ENCODE measurements at regions not wholly inside any gene's neighbourhood (a gene's known extent, or its start where the extent isn't known, plus 50 kb on each side); places are given as distances from the start of the nearest gene placed in this dataset.

DNA sequence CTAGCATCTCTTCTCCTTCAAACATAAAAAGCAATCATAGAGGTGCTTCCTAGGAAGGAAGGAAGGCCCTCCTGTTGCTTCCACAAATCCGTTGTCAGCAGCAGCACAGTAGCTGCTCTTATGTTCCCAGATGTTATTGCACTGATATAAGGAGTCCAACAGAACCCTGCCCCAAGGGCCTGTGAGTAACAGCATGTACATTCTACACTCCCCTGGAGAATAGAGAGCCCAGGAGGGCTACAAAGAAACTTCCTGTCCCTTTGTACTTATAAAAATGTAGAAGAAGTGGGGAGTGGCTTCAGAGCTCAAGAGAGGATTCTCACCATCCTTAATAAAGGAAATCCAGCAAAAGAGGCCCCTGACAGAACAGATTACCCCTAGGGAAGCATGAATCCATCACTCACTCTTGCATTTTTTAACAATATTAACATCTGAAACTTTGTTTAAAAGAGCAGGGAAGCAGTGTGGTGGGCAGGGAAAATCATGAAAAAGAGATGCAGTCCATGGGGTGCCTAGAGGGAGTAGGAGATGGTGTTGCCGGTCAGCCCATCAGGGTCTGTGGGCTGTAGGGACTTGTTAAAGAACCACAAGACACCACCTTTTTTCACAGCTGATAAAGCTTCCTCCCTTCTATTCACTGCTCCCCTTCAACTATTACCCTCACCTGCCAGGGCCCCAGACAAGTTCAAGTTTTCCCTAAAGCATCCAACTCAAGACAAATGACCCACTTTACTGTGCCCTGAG is 104.5 kb upstream of the ADGRF1 start:
- H3K9me3 ChIP-seq = no peaks in the 10 kb centered on the region
- H3K4me1 ChIP-seq = no peaks in the 10 kb centered on the region
- H3K36me3 ChIP-seq = no peaks in the 10 kb centered on the region
- TF ChIP-seq, protein P1, sequence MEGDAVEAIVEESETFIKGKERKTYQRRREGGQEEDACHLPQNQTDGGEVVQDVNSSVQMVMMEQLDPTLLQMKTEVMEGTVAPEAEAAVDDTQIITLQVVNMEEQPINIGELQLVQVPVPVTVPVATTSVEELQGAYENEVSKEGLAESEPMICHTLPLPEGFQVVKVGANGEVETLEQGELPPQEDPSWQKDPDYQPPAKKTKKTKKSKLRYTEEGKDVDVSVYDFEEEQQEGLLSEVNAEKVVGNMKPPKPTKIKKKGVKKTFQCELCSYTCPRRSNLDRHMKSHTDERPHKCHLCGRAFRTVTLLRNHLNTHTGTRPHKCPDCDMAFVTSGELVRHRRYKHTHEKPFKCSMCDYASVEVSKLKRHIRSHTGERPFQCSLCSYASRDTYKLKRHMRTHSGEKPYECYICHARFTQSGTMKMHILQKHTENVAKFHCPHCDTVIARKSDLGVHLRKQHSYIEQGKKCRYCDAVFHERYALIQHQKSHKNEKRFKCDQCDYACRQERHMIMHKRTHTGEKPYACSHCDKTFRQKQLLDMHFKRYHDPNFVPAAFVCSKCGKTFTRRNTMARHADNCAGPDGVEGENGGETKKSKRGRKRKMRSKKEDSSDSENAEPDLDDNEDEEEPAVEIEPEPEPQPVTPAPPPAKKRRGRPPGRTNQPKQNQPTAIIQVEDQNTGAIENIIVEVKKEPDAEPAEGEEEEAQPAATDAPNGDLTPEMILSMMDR (IDR thresholded peaks at IDR 0.05) = no peak
- no peak for TF ChIP-seq POLR2A (IDR thresholded peaks at IDR 0.05)
- no peaks in the 10 kb centered on the region for H3K27me3 ChIP-seq
- no peak for DNase-seq
- intact Hi-C loops (cut with DNase I; ENCODE audit: low total_unique reads) = no loop called here
- no peak overlapping the region for H3K4me3 ChIP-seq
- no peak overlapping the region for H3K27ac ChIP-seq

DNA sequence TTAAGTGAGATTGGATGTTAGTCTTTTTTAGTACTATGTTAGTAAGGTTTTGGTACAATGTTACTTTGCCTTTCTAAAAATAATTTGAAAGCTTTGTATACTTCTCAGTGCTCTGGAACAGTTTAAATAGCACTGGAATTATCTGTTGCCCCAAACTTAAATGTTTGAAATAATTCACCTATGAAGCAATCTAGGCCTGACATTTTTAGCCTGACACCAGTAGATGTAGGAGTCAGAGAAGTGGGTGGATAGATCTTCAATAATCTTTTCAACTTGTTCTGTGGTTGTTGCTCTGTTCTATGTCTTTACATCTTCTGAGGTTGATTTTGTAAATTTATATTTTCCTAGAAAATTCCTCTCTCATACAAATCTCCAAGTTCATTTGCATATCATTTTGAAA is 103.1 kb upstream of the ADGRF1 start:
- Histone ChIP-seq H3K27me3 (no peaks in the 10 kb centered on the region), H3K4me3 (no peak overlapping the region), H3K36me3 (no peaks in the 10 kb centered on the region), H3K9me3 (no peaks in the 10 kb centered on the region), H3K27ac (no peak overlapping the region), H3K4me1 (no peaks in the 10 kb centered on the region)
- TF ChIP-seq POLR2A (IDR thresholded peaks at IDR 0.05) = no peak
- TF ChIP-seq, protein P1 (IDR thresholded peaks at IDR 0.05) = no peak
- DNase-seq = no peak
- intact Hi-C loops (cut with DNase I; ENCODE audit: low total_unique reads) = no loop called here

DNA sequence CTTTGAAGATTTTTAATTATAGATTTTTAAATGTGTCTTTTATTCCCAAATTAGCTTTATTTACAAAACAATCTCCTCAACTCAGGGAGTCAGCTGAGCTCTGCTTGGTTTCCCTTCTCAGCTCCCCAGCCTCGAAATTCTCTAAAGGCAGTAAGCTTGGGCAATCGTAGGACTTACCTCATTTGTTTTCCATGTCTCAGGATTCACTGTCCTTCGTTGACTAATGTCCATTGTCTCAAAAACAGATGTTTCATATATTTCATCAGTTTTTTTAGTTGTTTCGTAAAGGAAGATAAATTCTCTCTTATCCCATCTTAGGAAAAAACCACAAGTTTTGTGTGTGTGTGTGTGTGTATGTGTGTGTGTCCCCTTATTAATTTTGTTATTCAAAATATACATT is 102.2 kb upstream of the ADGRF1 start:
- no peaks in the 10 kb centered on the region for H3K27me3 ChIP-seq
- H3K4me1 ChIP-seq = no peaks in the 10 kb centered on the region
- H3K36me3 ChIP-seq = no peaks in the 10 kb centered on the region
- H3K27ac ChIP-seq = no peak overlapping the region
- intact Hi-C loops (cut with DNase I; ENCODE audit: low total_unique reads) = no loop called here
- TF ChIP-seq POLR2A (IDR thresholded peaks at IDR 0.05) = no peak
- TF ChIP-seq, protein P1 (IDR thresholded peaks at IDR 0.05) = no peak
- DNase-seq = no peak
- H3K4me3 ChIP-seq = no peak overlapping the region
- H3K9me3 ChIP-seq = no peaks in the 10 kb centered on the region

DNA sequence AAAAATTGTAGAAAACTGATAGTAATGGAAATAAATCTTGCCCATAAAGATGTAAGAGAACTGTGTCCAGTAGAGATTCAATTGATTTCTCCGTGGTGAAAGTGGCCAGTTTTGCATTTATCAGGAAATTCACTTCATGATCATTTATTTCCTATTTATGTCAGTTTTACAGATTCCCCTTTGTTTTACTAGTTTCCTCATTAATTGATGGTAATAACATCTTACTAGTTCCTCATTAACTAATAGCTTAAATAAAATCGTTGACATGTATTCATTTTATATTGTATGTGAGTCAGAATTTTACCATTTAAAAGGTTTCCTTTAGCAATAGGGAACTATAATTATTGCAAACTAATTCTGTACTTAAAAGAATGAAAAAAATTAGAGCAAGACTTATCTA is 99.8 kb upstream of the ADGRF1 start:
- Histone ChIP-seq H3K9me3 (no peaks in the 10 kb centered on the region), H3K4me1 (no peaks in the 10 kb centered on the region), H3K4me3 (no peak overlapping the region), H3K27ac (no peak overlapping the region), H3K27me3 (no peaks in the 10 kb centered on the region), H3K36me3 (no peaks in the 10 kb centered on the region)
- no peak for DNase-seq
- TF ChIP-seq, protein P1 (IDR thresholded peaks at IDR 0.05) = no peak
- no peak for TF ChIP-seq POLR2A (IDR thresholded peaks at IDR 0.05)
- intact Hi-C loops (cut with DNase I; ENCODE audit: low total_unique reads) = no loop called here

DNA sequence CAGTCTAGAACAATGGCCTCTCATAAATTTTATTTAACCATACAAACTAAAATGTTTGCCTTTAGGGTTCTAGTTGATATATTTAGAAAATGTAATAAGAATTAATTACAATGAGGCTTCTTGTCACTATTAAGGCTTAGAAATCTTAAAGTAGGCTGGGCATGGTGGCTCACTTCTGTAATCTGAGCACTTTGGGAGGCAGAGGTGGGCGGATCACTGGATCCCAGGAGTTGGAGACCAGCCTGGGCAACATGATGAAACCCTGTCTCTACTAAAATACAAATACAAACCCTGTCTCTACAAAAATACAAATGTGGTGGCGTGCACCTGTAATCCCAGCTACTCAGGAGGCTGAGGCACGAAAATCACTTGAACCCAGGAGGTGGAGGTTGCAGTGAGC is 99.0 kb upstream of the ADGRF1 start:
- Histone ChIP-seq H3K9me3 (no peaks in the 10 kb centered on the region), H3K4me3 (no peak overlapping the region), H3K36me3 (no peaks in the 10 kb centered on the region), H3K27me3 (no peaks in the 10 kb centered on the region), H3K27ac (no peak overlapping the region), H3K4me1 (no peaks in the 10 kb centered on the region)
- TF ChIP-seq, protein P1 (IDR thresholded peaks at IDR 0.05) = no peak
- no peak for TF ChIP-seq POLR2A (IDR thresholded peaks at IDR 0.05)
- no peak for DNase-seq
- intact Hi-C loops (cut with DNase I; ENCODE audit: low total_unique reads) = no loop called here
